Fibroblast of peridontal ligament (primary cell): ENCODE measurements at regions not wholly inside any gene's neighbourhood (a gene's known extent, or its start where the extent isn't known, plus 50 kb on each side); places are given as distances from the start of the nearest gene placed in this dataset.
"Not testable (repeated sequence)": the region's sequence is repeated elsewhere in the genome, so short reads cannot be mapped to it uniquely, and the experiment has no call there.

ENCODE experiments used
- DNase-seq: peaks from one replicate; pipeline ENCODE4 v3.0.0-alpha.2; 2010; ENCODE audit errors: extremely low read depth

- no peak for DNase-seq
Measured at GRCh38 chr3:18127174-18127858, 297.8 kb downstream of the SATB1 start.

- no peak for DNase-seq
Measured at GRCh38 chr3:18126772-18127171, 298.4 kb downstream of the SATB1 start.

- peak; percentile 85 for DNase-seq
Measured at GRCh38 chr3:18124501-18124900, 300.6 kb downstream of the SATB1 start.

GRCh38 chr3:18122264-18122663 is 302.9 kb downstream of the SATB1 start:
- no peak for DNase-seq

GRCh38 chr3:18121020-18121419 is 304.1 kb downstream of the SATB1 start:
- DNase-seq = no peak

GRCh38 chr3:18119866-18120265 is 305.3 kb downstream of the SATB1 start:
- DNase-seq = no peak

GRCh38 chr3:18114894-18115293 is 310.2 kb downstream of the SATB1 start:
- DNase-seq = no peak

GRCh38 chr3:18113417-18113816 is 311.7 kb downstream of the SATB1 start:
- no peak for DNase-seq

- no peak for DNase-seq
Measured at GRCh38 chr3:18112674-18113375, 312.3 kb downstream of the SATB1 start.

- DNase-seq = peak; percentile 69
Measured at GRCh38 chr3:18111796-18112232, 313.3 kb downstream of the SATB1 start.

GRCh38 chr3:18103591-18103990 is 321.5 kb downstream of the SATB1 start:
- no peak for DNase-seq

GRCh38 chr3:18100121-18100520 is 325.0 kb downstream of the SATB1 start:
- DNase-seq = peak; percentile 31

- DNase-seq = peak; percentile 17
Measured at GRCh38 chr3:18099611-18100010, 325.5 kb downstream of the SATB1 start.

- DNase-seq = peak; percentile 80
Measured at GRCh38 chr3:18098960-18099587, 326.1 kb downstream of the SATB1 start.

- no peak for DNase-seq
Measured at GRCh38 chr3:18097989-18098388, 327.1 kb downstream of the SATB1 start.

GRCh38 chr3:18097473-18097872 is 327.7 kb downstream of the SATB1 start:
- DNase-seq = no peak

GRCh38 chr3:18092726-18093125 is 332.4 kb downstream of the SATB1 start:
- DNase-seq = no peak

- no peak for DNase-seq
Measured at GRCh38 chr3:18090377-18090776, 334.8 kb downstream of the SATB1 start.

- DNase-seq = no peak
Measured at GRCh38 chr3:18087988-18088387, 337.2 kb downstream of the SATB1 start.

- DNase-seq = no peak
Measured at GRCh38 chr3:18086760-18087159, 338.4 kb downstream of the SATB1 start.

- DNase-seq = no peak
Measured at GRCh38 chr3:18086078-18086477, 339.1 kb downstream of the SATB1 start.

- no peak for DNase-seq
Measured at GRCh38 chr3:18085429-18085828, 339.7 kb downstream of the SATB1 start.

GRCh38 chr3:18083273-18083590 is 340.8 kb upstream of the TBC1D5 start:
- DNase-seq = not testable (repeated sequence)
